ENCODE measurements at regions not wholly inside any gene's neighbourhood (a gene's known extent, or its start where the extent isn't known, plus 50 kb on each side); places are given as distances from the start of the nearest gene placed in this dataset.

- Histone ChIP-seq H3K27ac (ENCODE audit: low read depth, low read length) (no peak overlapping the region), H3K79me2 (ENCODE audit: control insufficient read depth in 1 of 2, insufficient read depth in 2 of 2, low read length in 2 of 2) (no peaks in the 10 kb centered on the region), H3K23ac (ENCODE audit: insufficient read length) (no peak overlapping the region)
Measured at GRCh38 chr20:52025938-52026337, 165.6 kb downstream of the ZFP64 start.

More at GRCh38 chr20:52025938-52026337, 165.6 kb downstream of the ZFP64 start:
- Histone ChIP-seq H3K56ac (replicated peaks; ENCODE audit: insufficient read length, low read depth, low read length) (no peak overlapping the region), H4K91ac (replicated peaks; ENCODE audit: insufficient read length, low read length) (no peak overlapping the region), H3K14ac (ENCODE audit: insufficient read length) (no peak overlapping the region), H3K4me1 (replicated peaks in 1 of 4; ENCODE audit: control insufficient read depth in 3 of 4, insufficient read depth in 4 of 4, low read length in 3 of 4) (peaks cover 0 to 11% (median 0%) of the 10 kb centered on the region in 4 experiments; a peak in 2 of 7 replicates), H3K23me2 (ENCODE audit: low read depth, low read length) (no peaks in the 10 kb centered on the region), H2BK15ac (ENCODE audit: low read length) (no peak overlapping the region), H3K9ac (replicated peaks in 1 of 4; ENCODE audit: extremely low read depth in 1 of 4, low read depth in 3 of 4, low read length in 3 of 4) (no peak overlapping the region), H3K27me3 (replicated peaks in 1 of 4; ENCODE audit: control insufficient read depth in 3 of 4, extremely low read depth in 1 of 4, insufficient read depth in 3 of 4, low read length in 3 of 4) (no peaks in the 10 kb centered on the region), H2AK5ac (ENCODE audit: low read depth, low read length) (no peak overlapping the region), H3K79me1 (ENCODE audit: low read depth, low read length) (no peaks in the 10 kb centered on the region), H2BK120ac (replicated peaks; ENCODE audit: low read depth, low read length) (no peak overlapping the region), H3K36me3 (ENCODE audit: control insufficient read depth in 2 of 4, insufficient read depth in 4 of 4, low read length in 3 of 4) (no peaks in the 10 kb centered on the region), H4K5ac (ENCODE audit: insufficient read length, low read depth, low read length) (no peak overlapping the region), H2BK20ac (ENCODE audit: low read length) (no peak overlapping the region), H2BK5ac (ENCODE audit: low read depth, low read length) (no peak overlapping the region), H3K4me3 (ENCODE audit: extremely low read depth in 1 of 4, insufficient read depth in 2 of 4, low read depth in 3 of 4, low read length in 4 of 4) (no peak overlapping the region), H3K4me2 (ENCODE audit: insufficient read depth in 1 of 2, low read depth in 2 of 2, low read length in 2 of 2) (no peak overlapping the region), H4K8ac (ENCODE audit: extremely low read depth, insufficient read depth, low read length) (no peak overlapping the region), H4K20me1 (replicated peaks in 1 of 2; ENCODE audit: control insufficient read depth in 1 of 2, insufficient read depth in 2 of 2, low read length in 2 of 2) (no peaks in the 10 kb centered on the region), H3K9me3 (ENCODE audit: insufficient read depth in 2 of 2, low read depth in 1 of 2, low read length in 1 of 2) (no peaks in the 10 kb centered on the region), H3K4ac (replicated peaks; ENCODE audit: insufficient read length, low read depth, low read length) (no peak overlapping the region), H2BK12ac (ENCODE audit: low read depth, low read length) (no peak overlapping the region), H3K18ac (ENCODE audit: extremely low read depth, low read length) (no peak overlapping the region), H2AFZ (ENCODE audit: low read length) (no peak overlapping the region)
- ChIA-PET POLR2A (ENCODE audit: partially characterized antibody) (interaction anchor here (0.6 kb wide), 2 partner anchors 8 to 23 kb away, joined by 4 read pairs; no protein-coding TSS in a partner anchor), CTCF (ENCODE audit: partially characterized antibody) (interaction anchor here (0.6 kb wide), 1 partner anchor 429 kb away, joined by 3 read pairs; no protein-coding TSS in a partner anchor)
- DNase-seq (ENCODE audit: low read depth in 1 of 2, low spot score in 2 of 2) (no peak), FAIRE-seq (no peak)
- TF ChIP-seq CTBP2 (IDR thresholded peaks at IDR 0.05; ENCODE audit: borderline replicate concordance, insufficient read depth, insufficient read length, low read length) (no peak), EZH2 (IDR thresholded peaks at IDR 0.05; ENCODE audit: low read depth, low read length, severe bottlenecking) (no peak), NRF1 (IDR thresholded peaks at IDR 0.05; ENCODE audit: low read depth, low read length) (no peak), BACH1 (IDR thresholded peaks at IDR 0.05; ENCODE audit: low read length) (no peak), SAP30 (IDR thresholded peaks at IDR 0.05; ENCODE audit: insufficient read depth, insufficient replicate concordance, low read length) (no peak), GTF2F1 (IDR thresholded peaks at IDR 0.05; ENCODE audit: borderline replicate concordance, low read depth, low read length) (no peak), MAFK (IDR thresholded peaks at IDR 0.05; ENCODE audit: low read depth, low read length) (no peak), ATF3 (IDR thresholded peaks at IDR 0.05; ENCODE audit: insufficient read depth, low read depth, low read length) (no peak)
- 96% methylated on average over 3 of the region's 3 CpGs; no CpG with 5 or more reads in 1 of the 2 experiments for WGBS, 2 experiments (ENCODE audit: extremely low coverage in 1 of 2, insufficient coverage in 1 of 2, insufficient read length in 1 of 2, insufficient replicate concordance in 2 of 2, low coverage in 1 of 2, low lambda C conversion rate in 2 of 2, missing lambda C conversion rate in 1 of 2)

Data from H1 (cell line).